ENCODE measurements at regions not wholly inside any gene's neighbourhood (a gene's known extent, or its start where the extent isn't known, plus 50 kb on each side); places are given as distances from the start of the nearest gene placed in this dataset.
"Not testable (repeated sequence)": the region's sequence is repeated elsewhere in the genome, so short reads cannot be mapped to it uniquely, and the experiment has no call there.

DNA sequence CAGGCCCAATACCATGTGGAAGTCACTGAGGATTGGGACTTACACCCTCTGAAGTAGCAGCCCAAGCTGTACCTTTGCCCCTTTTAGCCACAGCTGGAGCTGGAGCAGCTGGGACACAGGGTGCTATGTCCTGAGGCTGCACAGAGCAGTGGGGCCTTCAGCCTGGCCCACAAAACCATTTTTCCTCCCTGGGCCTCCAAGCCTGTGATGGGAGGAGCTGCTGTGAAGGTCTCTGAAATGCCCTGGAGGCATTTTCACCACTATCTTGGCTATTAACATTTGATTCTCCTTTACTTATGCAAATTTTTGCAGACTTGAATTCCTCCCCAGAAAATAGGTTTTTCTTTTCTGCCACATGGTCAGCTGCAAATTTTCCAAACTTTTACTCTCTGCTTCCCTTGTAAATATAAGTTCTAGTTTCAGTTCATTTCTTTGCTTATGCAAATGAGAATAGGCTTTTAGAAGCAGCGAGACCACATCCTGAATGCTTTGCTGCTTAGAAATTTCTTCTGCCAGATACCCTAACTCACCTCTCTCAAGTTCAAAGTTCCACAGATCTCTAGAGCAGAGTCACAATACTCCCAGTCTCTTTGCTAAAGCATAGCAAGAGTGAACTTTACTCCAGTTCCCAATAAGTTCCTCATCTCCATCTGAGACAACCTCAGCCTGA, 213.8 kb upstream of the MGAT5 start:
- no peaks in the 10 kb centered on the region for H3K4me1 ChIP-seq (ENCODE audit: insufficient read depth, low read length, severe bottlenecking)
- H3K27ac ChIP-seq (ENCODE audit: low read depth, low read length, poor library complexity, severe bottlenecking): no peak overlapping the region
- H3K4me2 ChIP-seq (ENCODE audit: low read length): no peak overlapping the region
- H3K9me3 ChIP-seq (ENCODE audit: low read length): no peaks in the 10 kb centered on the region
- H3K9ac ChIP-seq (ENCODE audit: low read length): no peak overlapping the region
- no peaks in the 10 kb centered on the region for H3K27me3 ChIP-seq (ENCODE audit: insufficient read depth, low read length)
- H2AFZ ChIP-seq (ENCODE audit: low read length): no peak overlapping the region
- H3K36me3 ChIP-seq (ENCODE audit: insufficient read depth, low read length): no peaks in the 10 kb centered on the region
- no peaks in the 10 kb centered on the region for H3K79me2 ChIP-seq (ENCODE audit: insufficient read depth, low read length)
- TF ChIP-seq, protein P1, sequence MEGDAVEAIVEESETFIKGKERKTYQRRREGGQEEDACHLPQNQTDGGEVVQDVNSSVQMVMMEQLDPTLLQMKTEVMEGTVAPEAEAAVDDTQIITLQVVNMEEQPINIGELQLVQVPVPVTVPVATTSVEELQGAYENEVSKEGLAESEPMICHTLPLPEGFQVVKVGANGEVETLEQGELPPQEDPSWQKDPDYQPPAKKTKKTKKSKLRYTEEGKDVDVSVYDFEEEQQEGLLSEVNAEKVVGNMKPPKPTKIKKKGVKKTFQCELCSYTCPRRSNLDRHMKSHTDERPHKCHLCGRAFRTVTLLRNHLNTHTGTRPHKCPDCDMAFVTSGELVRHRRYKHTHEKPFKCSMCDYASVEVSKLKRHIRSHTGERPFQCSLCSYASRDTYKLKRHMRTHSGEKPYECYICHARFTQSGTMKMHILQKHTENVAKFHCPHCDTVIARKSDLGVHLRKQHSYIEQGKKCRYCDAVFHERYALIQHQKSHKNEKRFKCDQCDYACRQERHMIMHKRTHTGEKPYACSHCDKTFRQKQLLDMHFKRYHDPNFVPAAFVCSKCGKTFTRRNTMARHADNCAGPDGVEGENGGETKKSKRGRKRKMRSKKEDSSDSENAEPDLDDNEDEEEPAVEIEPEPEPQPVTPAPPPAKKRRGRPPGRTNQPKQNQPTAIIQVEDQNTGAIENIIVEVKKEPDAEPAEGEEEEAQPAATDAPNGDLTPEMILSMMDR (IDR thresholded peaks at IDR 0.05; ENCODE audit: low read length): no peak
- no peak for TF ChIP-seq EZH2 (IDR thresholded peaks at IDR 0.05; ENCODE audit: borderline replicate concordance, low read length)
- no peaks in the 10 kb centered on the region for H4K20me1 ChIP-seq (ENCODE audit: insufficient read depth, low read length)
- H3K4me3 ChIP-seq (ENCODE audit: low read depth, low read length, poor library complexity, severe bottlenecking): no peak overlapping the region
- no peaks in the 10 kb centered on the region for H3K9me2 ChIP-seq (ENCODE audit: low read depth, low read length)
- H3F3A ChIP-seq (ENCODE audit: insufficient read depth, low read length): no peaks in the 10 kb centered on the region

DNA sequence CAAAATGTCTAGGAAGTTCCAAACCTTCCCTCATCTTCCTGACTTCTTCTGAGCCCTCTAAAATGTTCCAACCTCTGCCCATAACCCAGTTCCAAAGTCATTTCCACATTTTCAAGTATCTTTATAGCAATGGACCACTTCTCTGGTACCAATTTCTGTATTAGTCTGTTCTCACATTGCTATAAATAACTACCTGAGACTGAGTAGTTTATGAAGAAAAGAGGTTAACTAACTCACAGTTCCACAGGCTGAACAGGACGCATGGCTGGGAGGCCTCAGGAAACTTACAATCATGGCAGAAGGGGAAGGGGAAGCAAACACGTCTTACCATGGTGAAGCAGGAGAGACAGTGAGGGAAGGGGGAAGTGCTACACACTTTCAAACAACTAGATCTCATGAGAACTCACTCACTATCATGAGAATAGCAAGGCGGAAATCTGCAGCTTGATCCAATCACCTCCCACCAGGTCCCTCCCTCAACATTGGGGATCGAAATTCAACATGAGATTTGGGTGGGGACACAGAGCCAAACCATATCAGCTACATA, 213.2 kb upstream of the MGAT5 start:
- H3K79me2 ChIP-seq (ENCODE audit: insufficient read depth, low read length); H3K27ac ChIP-seq (ENCODE audit: low read depth, low read length, poor library complexity, severe bottlenecking); H3K4me3 ChIP-seq (ENCODE audit: low read depth, low read length, poor library complexity, severe bottlenecking); H3F3A ChIP-seq (ENCODE audit: insufficient read depth, low read length); H3K27me3 ChIP-seq (ENCODE audit: insufficient read depth, low read length); H2AFZ ChIP-seq (ENCODE audit: low read length); H3K36me3 ChIP-seq (ENCODE audit: insufficient read depth, low read length); H4K20me1 ChIP-seq (ENCODE audit: insufficient read depth, low read length); H3K4me2 ChIP-seq (ENCODE audit: low read length); H3K9ac ChIP-seq (ENCODE audit: low read length); H3K4me1 ChIP-seq (ENCODE audit: insufficient read depth, low read length, severe bottlenecking); H3K9me2 ChIP-seq (ENCODE audit: low read depth, low read length); H3K9me3 ChIP-seq (ENCODE audit: low read length): not testable (repeated sequence)

DNA sequence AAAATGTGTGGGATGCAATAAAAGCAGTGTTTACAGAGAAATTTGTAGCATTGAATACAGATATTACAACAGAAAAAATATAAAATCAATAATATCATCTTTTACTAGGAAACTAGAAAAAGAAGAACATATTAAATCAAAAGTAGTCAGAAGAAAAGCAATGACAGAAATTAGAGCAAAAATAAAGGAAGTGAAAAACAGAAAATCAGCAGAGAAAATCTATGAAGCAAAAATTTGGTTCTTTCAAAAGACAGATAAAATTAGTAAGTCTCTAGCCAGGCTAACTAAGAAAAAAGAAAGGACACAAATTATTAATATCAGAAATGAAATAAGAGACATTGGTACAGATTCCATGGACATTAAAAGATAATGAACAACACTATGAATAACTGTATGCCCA, 212.0 kb upstream of the MGAT5 start:
- Histone ChIP-seq H3K27me3 (ENCODE audit: insufficient read depth, low read length) (no peaks in the 10 kb centered on the region), H3K9me3 (ENCODE audit: low read length) (no peaks in the 10 kb centered on the region), H3K27ac (ENCODE audit: low read depth, low read length, poor library complexity, severe bottlenecking) (no peak overlapping the region), H3K4me3 (ENCODE audit: low read depth, low read length, poor library complexity, severe bottlenecking) (no peak overlapping the region), H3K4me2 (ENCODE audit: low read length) (no peak overlapping the region), H3K9me2 (ENCODE audit: low read depth, low read length) (no peaks in the 10 kb centered on the region), H2AFZ (ENCODE audit: low read length) (no peak overlapping the region), H3F3A (ENCODE audit: insufficient read depth, low read length) (no peaks in the 10 kb centered on the region), H4K20me1 (ENCODE audit: insufficient read depth, low read length) (no peaks in the 10 kb centered on the region), H3K9ac (ENCODE audit: low read length) (no peak overlapping the region), H3K79me2 (ENCODE audit: insufficient read depth, low read length) (no peaks in the 10 kb centered on the region), H3K4me1 (ENCODE audit: insufficient read depth, low read length, severe bottlenecking) (no peaks in the 10 kb centered on the region), H3K36me3 (ENCODE audit: insufficient read depth, low read length) (no peaks in the 10 kb centered on the region)
- TF ChIP-seq EZH2 (IDR thresholded peaks at IDR 0.05; ENCODE audit: borderline replicate concordance, low read length): no peak
- TF ChIP-seq, protein P1 (IDR thresholded peaks at IDR 0.05; ENCODE audit: low read length): no peak

DNA sequence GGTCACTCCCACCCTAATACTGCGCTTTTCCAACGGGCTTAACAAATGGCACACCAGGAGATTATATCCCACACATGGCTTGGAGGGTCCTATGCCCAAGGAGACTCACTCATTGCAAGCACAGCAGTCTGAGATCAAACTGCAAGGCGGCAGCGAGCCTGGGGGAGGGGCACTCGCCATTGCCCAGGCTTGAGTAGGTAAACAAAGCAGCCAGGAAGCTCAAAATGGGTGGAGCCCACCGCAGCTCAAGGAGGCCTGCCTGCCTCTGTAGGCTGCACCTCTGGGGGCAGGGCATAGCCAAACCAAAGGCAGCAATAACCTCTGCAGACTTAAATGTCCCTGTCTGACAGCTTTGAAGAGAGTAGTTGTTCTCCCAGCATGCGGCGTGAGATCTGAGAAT, 210.8 kb upstream of the MGAT5 start:
- H4K20me1 ChIP-seq (ENCODE audit: insufficient read depth, low read length); H3K36me3 ChIP-seq (ENCODE audit: insufficient read depth, low read length); H3K4me1 ChIP-seq (ENCODE audit: insufficient read depth, low read length, severe bottlenecking); H3F3A ChIP-seq (ENCODE audit: insufficient read depth, low read length); H3K4me2 ChIP-seq (ENCODE audit: low read length); H3K27ac ChIP-seq (ENCODE audit: low read depth, low read length, poor library complexity, severe bottlenecking); H3K27me3 ChIP-seq (ENCODE audit: insufficient read depth, low read length); H3K9me3 ChIP-seq (ENCODE audit: low read length); H3K79me2 ChIP-seq (ENCODE audit: insufficient read depth, low read length); H3K4me3 ChIP-seq (ENCODE audit: low read depth, low read length, poor library complexity, severe bottlenecking); H3K9ac ChIP-seq (ENCODE audit: low read length); H3K9me2 ChIP-seq (ENCODE audit: low read depth, low read length); H2AFZ ChIP-seq (ENCODE audit: low read length): not testable (repeated sequence)
